GM19351 (cell line): ENCODE measurements at regions not wholly inside any gene's neighbourhood (a gene's known extent, or its start where the extent isn't known, plus 50 kb on each side); places are given as distances from the start of the nearest gene placed in this dataset.

Experiments
- ATAC-seq: cut with Tn5 transposase; IDR thresholded peaks from one replicate; pipeline ENCODE4 v1.9.1; 2021; ENCODE audit warnings: mild to moderate bottlenecking, moderate library complexity; ENCODE audit not compliant: unreplicated experiment

DNA sequence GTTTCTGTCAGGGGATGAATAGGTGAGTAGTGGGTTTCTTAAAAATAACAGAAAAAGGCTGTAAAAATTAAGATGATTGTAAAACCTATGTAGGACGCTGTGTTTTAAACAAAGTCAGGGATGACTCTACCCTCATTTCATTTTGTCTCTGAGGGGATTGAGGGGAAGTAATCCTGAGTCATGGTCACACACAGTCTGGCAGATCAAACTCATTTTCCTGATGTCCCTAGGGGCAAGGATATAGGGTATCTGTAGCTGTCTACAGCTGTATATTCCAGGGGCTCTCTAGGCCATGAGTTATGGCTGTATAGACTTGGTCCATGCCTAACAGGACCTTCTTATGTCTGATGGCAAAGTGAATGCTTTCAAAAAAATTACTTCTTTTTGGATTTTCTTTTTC is 421.1 kb downstream of the PDCD6IP start:
- no peak for ATAC-seq

DNA sequence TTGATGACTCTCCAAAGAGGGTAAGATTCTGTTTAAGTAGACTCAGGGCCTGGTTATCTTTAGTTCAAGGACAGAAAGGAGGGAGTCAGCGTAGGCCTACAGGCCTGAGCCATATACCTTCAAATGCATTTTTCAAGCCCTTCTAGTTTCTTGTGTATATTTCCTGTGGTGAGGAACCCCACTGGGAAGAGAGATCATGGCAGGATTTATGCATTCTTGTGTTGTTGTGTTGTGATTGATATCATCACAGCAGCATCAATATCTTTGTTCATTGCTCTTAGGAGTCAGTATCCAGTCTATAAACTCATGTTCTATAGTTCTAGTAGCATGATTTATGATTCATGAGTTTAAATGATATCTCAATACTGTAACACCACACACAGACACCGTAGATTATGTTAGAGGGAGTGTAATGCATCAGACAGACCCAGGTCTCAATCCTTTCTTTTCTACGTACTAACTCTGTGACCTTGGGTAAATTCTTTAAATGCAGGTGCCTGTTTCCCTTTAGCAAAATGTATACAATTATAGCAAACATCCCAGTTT is 427.5 kb downstream of the PDCD6IP start:
- ATAC-seq, result no peak

DNA sequence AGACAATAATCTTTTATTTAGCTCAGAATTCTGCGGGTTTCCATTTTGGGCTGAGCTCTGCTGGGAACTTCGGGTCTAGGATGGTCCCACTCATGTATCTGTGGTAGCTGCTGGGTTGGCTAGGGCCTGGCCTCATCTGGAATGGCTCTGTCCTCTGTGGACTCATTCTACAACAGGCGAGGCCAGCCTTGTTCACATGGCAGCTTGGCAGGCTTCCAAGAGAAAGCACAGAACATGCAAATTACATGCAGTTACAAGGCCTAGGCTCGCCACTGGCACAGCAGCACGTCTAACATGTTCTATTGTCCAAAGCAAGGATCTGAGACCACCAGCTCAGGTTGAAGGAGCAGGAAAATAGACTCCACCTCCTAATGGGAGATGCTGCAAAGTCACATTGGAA is 431.4 kb downstream of the PDCD6IP start:
- ATAC-seq, result no peak

DNA sequence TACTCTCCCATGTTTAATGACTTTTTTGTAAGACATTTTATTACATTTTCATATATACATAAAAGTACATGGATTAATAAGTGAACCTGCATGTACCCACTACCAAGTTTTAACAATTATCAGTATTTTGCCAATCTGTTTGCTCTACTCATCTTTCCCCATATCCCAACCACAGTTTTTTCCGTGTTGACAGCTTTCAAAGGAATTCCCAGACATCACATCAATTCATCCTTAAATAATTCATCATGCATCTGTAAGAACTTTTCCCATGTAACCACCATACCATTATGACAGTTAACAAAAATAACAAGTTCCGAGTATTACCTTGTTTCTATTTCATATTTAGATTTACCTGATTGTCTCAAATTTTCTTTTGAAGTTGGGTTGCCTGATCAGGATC is 436.7 kb downstream of the PDCD6IP start:
- ATAC-seq, result no peak

DNA sequence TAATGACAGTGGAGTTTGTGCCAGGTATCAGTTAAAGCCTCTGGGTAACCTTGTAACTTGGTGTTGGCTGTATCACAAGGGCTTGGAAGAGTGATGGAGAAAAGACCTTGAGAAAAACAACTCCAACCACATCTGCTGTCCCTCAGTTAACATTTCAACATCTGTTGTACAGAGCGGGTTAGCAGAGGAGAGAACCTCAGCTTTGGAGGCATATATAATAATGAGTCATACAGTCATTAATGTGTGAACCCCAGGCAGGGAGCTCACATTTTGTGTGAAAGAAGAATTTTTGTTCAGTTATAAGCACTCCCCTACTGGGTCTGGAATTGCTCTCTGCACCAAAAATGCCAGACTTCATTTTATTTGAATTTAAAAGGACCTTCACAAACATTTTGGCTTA is 439.5 kb downstream of the PDCD6IP start:
- peak; percentile 73 for ATAC-seq

- ATAC-seq, result no peak
Observed at GRCh38 chr3:34238407-34238806, 440.0 kb downstream of the PDCD6IP start.

GRCh38 chr3:34239287-34239686 is 440.9 kb downstream of the PDCD6IP start:
- no peak for ATAC-seq

DNA sequence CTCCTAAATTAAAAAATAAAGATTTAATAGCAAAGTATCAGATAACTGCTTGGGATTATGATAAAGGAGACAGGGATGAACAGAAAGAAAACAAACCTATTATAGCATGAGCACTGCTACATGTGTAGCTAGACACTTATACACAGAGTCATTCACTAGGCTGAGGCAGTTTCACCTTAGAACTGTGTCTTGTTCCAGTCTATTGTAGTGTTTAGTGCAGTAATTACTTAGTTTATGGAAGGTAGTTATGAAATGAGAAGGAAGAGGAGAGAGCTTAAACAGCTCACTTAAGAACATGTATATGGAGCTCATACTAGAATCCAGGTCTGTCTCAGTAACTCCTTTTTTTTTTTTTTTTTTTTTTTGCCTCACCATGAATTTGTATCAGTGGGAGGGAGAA is 441.4 kb downstream of the PDCD6IP start:
- no peak for ATAC-seq

- ATAC-seq, result no peak
Observed at GRCh38 chr3:34247401-34247800, 449.0 kb downstream of the PDCD6IP start.

GRCh38 chr3:34248352-34248751 is 449.9 kb downstream of the PDCD6IP start:
- peak; percentile 92 for ATAC-seq

DNA sequence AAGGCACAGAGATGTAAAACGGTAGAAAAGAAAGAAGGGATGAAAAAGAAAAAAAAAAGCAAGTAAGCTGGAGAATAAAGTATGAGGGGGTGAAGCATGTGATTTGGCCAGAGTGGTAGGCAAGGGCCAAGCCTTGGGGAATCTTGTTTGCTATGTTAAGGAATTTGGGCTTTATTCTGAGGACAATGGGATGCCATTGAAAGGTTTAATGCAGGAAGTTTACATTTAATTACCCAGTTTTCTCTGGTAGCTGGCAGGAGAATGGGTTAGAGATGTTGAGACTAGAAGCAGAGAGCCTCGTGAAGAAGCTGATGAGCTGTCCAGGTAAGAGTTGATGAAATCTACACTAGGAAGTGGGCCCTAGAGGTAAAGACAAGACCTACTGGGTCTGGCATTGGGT is 455.9 kb downstream of the PDCD6IP start:
- no peak for ATAC-seq

GRCh38 chr3:34256021-34256420 is 457.6 kb downstream of the PDCD6IP start:
- ATAC-seq, result no peak

- no peak for ATAC-seq
Observed at GRCh38 chr3:34256791-34257190, 458.4 kb downstream of the PDCD6IP start.

DNA sequence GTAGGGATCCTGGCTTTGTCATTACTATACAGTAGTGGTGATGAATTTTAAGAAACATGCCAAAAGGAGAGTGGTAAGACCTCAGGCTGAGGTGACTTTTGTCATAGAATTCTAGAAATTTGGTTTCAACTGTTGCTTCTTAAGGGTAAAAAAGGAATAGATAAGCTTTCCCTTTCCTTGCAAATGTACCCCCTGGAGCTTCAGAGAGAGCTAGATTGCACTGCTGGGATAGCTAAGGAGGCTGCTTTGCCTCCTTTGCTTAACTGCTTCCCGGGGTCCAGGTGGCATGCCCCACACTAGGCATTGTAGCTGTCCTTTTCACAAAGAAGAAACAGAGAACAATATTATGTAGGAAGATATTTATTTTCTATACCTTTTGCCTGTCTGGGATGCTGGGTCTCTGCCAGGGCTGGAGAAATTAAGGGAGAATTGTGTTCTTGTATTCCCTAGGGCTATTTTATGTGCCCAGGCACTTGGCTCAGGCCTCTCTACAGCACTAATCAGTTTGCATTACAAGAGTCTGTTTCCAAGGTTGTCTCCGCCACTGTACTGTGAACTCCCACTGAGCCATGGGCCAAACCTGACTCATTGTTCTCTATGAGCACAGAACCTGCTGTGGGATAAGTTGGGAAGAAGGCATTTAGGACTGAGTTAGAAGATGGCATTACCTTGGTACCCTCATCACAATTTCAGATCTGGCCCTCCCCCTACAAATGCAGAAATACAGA is 460.0 kb downstream of the PDCD6IP start:
- ATAC-seq, result no peak

DNA sequence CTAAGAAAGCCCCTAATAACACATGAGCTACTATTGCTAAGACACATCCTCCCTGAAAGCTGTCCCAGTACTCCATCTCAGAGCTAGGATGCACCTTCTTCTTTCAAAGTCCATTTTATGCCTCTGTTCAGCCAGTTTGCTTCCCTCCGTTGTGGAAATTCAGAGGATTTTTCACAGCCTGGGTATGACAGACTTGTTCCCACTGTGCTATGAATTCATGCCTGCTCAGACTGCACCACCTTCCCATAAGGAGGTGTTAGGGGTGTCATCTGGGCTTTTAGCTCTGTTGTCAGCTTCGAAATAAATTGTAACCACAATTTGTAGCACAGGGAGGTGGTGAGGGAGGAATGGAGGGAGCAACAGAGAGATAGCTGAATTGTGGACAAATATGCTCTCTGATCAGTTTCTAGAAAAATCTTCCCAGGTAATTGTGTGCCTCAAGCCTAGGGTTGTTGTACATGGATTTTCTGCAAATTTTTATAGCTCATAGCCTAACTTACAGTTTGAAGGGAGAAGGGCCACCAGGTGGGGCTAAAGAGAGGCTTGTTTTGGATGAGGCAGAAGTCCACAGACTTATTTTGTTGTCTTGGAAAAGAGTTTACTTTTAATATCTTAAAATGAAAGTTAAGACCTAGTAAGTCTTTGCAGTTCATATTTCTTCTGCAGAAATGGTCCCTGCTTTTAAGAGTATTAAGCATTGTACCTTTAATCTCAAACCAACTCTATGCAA is 462.0 kb downstream of the PDCD6IP start:
- peak; percentile 39 for ATAC-seq

DNA sequence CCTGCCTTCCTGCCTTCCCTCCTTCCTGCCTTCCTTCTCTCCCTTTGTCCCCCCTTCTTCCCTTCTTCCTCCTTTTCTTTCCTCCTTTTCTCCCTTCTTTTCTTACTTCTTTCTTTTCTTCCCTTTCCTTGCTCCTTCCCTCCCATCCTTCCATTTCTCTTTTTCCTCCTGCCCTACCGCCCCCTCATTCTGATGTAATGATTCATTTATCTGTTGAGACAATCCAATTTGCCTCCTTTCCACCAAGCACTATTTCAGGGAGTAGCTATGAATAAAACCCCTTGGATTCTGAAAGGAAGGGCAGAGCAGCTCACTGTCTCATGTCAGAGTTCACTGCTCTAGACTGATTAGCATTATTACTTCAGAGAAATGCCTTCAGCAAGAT is 462.6 kb downstream of the PDCD6IP start:
- ATAC-seq, result no peak

DNA sequence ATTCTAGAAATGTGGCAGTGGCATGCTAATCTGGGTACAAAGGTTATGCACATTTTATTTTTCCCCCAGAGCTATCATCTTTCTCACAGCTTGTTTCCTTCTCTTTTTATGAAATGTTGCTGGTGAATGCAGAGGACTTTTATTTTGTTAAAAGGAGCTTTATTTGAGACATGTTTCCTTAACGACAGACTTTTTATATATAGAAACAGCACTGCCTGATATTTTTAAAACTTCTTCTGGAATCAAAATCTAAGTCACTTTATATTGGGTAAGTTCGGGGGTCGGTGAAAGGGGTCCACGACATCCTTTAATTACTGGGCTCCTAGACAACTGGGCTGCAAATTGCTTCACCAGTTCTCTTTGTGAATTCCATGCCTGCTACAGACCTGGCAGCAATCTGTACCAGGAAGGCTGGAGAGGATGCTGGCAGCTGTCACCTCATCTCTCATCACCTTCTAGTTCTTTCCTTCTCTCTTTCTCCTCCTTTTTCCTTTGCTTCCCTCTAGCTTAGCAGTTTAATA is 464.7 kb downstream of the PDCD6IP start:
- no peak for ATAC-seq

GRCh38 chr3:34264337-34265041 is 466.1 kb downstream of the PDCD6IP start:
- no peak for ATAC-seq

GRCh38 chr3:34267088-34267487 is 468.7 kb downstream of the PDCD6IP start:
- ATAC-seq, result no peak

DNA sequence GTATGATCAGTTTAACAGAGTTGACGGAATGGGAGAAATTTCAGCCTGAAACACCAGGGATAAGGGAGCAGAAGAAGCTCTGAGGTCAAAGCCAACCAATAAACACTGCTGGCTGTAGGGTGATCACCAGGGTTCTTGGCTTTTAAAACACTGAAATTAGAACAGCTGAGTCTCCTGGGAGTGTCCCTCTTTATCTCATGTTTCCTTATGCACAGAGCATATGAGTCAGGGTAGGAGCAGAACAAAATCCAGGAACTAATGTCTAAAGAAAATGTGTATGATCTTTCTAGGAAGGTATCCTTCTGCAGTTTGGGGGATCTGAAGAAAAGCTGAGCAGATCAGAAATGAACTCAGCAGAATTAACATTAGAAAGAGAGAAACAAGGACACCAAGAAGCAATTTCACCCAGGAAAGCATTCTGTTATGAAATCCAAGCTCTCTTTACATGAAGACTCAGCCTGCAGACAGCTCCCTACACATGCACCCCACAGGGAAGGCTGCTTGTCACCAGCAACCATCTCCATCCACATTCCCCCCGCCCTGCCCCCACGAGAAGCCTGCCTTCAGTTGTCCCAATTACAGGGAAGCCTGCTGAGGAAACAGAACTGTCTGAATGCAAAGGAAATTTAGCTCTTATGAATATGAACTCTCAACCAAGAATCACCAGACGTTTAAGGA is 469.7 kb downstream of the PDCD6IP start:
- no peak for ATAC-seq

GRCh38 chr3:34275811-34276210 is 477.4 kb downstream of the PDCD6IP start:
- ATAC-seq, result no peak
